ENCODE measurements at regions not wholly inside any gene's neighbourhood (a gene's known extent, or its start where the extent isn't known, plus 50 kb on each side); places are given as distances from the start of the nearest gene placed in this dataset.

DNA sequence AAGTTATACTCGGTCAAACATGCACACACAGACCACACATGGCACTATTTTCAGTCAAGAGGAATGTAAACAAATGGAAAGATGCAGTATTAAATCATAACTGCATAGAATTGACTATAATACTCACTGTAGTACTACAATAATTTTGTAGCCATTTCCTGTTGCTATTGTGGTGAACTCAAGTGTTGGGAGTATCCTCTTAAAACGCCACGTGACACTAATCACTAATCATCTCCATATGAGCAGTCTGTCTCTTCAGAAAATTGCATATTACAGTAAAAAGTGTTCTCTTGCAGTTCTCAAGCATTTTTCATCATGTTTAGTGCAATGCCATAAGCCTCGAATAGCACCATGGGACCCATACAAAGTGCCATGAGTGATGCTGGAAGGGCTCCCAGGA lies 258.7 kb upstream of the ID4 start:
- TF ChIP-seq CTCF (IDR thresholded peaks at IDR 0.05) (no peak), POLR2A (IDR thresholded peaks at IDR 0.05) (no peak)

All from lower leg skin (tissue), 3 donors.